Parathyroid adenoma (tissue), 2 donors: ENCODE measurements at regions not wholly inside any gene's neighbourhood (a gene's known extent, or its start where the extent isn't known, plus 50 kb on each side); places are given as distances from the start of the nearest gene placed in this dataset.

Source experiments
- H2AFZ ChIP-seq: fragments of 300-600 bp; sonication (generic); one replicate; pipeline ENCODE4 v1.7.0; 2017; ENCODE audit warnings: antibody characterized with exemption, mild to moderate bottlenecking
- H3K27ac ChIP-seq: fragments of 300-600 bp; sonication (generic); one replicate; pipeline ENCODE4 v1.7.0; 2017
- H3K27me3 ChIP-seq: fragments of 300-600 bp; sonication (generic); one replicate; pipeline ENCODE4 v1.7.0; 2017; ENCODE audit warnings: low read length; ENCODE audit not compliant: control insufficient read depth, insufficient read depth
- H3K36me3 ChIP-seq: fragments of 300-600 bp; sonication (generic); one replicate; pipeline ENCODE4 v1.7.0; 2017; ENCODE audit warnings: low read length; ENCODE audit not compliant: control insufficient read depth, insufficient read depth
- H3K4me1 ChIP-seq: fragments of 300-600 bp; sonication (generic); one replicate; pipeline ENCODE4 v1.7.0; 2017; ENCODE audit warnings: control low read depth
- H3K4me2 ChIP-seq: fragments of 300-600 bp; sonication (generic); one replicate; pipeline ENCODE4 v1.7.0; 2017; ENCODE audit warnings: low read length
- H3K4me3 ChIP-seq: fragments of 300-600 bp; sonication (generic); one replicate; pipeline ENCODE4 v1.7.0; 2017; ENCODE audit warnings: low read depth, low read length
- H3K79me2 ChIP-seq: fragments of 300-600 bp; sonication (generic); one replicate; pipeline ENCODE4 v1.7.0; 2017; ENCODE audit warnings: control low read depth
- H3K9ac ChIP-seq: fragments of 300-600 bp; sonication (generic); one replicate; pipeline ENCODE4 v1.7.0; 2017; ENCODE audit warnings: mild to moderate bottlenecking
- H3K9me3 ChIP-seq: fragments of 300-600 bp; sonication (generic); one replicate; pipeline ENCODE4 v1.7.0; 2017; ENCODE audit warnings: low read length; ENCODE audit not compliant: control insufficient read depth
- TF ChIP-seq, protein P1 (sequence below): fragments of 300-600 bp; sonication (generic); IDR thresholded peaks from one replicate; pipeline ENCODE4 v1.7.0; 2017; ENCODE audit warnings: antibody characterized with exemption, mild to moderate bottlenecking
- donor health status: primary hyperparathyroidism.

DNA sequence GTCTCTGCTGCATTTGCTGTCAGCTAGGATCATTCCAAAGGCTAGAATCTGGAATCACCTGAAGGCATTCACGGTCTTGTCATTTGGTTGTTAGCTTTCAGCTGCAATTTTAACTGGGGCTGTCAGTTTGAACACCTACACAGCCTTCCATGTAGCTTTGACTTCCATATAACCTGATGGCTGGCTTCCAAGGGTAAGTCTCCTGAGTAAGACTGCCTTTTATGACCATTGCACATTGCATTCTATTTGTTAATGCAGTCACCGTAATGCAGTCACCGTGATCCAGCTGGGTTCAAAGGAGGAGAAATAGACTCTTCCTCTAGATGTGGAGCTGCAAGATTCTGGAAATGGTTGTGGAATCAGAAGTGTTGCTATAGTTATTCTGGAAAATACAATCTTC, 1284.2 kb downstream of the ADGRL3 start:
- Histone ChIP-seq H3K4me2 (no peak overlapping the region), H3K36me3 (no peaks in the 10 kb centered on the region), H2AFZ (no peak overlapping the region), H3K4me1 (no peaks in the 10 kb centered on the region), H3K4me3 (no peak overlapping the region), H3K27me3 (no peaks in the 10 kb centered on the region), H3K27ac (no peak overlapping the region), H3K9ac (no peak overlapping the region), H3K9me3 (no peaks in the 10 kb centered on the region), H3K79me2 (no peaks in the 10 kb centered on the region)
- TF ChIP-seq, protein P1, sequence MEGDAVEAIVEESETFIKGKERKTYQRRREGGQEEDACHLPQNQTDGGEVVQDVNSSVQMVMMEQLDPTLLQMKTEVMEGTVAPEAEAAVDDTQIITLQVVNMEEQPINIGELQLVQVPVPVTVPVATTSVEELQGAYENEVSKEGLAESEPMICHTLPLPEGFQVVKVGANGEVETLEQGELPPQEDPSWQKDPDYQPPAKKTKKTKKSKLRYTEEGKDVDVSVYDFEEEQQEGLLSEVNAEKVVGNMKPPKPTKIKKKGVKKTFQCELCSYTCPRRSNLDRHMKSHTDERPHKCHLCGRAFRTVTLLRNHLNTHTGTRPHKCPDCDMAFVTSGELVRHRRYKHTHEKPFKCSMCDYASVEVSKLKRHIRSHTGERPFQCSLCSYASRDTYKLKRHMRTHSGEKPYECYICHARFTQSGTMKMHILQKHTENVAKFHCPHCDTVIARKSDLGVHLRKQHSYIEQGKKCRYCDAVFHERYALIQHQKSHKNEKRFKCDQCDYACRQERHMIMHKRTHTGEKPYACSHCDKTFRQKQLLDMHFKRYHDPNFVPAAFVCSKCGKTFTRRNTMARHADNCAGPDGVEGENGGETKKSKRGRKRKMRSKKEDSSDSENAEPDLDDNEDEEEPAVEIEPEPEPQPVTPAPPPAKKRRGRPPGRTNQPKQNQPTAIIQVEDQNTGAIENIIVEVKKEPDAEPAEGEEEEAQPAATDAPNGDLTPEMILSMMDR: no peak

DNA sequence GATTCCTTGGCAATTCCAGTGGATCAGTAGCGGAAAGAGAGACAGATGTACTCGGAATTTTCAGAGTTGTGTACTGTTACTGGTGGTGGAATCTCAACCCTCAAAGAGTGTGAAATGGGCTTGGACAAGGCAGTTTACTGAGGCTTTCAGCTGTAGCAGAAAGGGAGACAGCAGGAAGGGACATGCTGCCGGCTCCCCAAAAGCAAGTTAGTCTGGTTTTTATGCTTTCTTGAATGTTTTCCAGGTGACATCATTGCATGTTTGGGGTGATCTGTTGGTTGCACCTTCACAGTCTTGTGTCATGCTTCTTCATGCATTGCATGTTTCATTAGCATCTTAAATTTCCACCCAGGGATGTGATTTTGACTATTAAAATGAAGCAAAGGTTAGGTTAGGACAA, 1282.2 kb downstream of the ADGRL3 start:
- H3K27me3 ChIP-seq: no peaks in the 10 kb centered on the region
- no peak overlapping the region for H3K4me2 ChIP-seq
- no peak overlapping the region for H3K27ac ChIP-seq
- no peaks in the 10 kb centered on the region for H3K4me1 ChIP-seq
- H3K79me2 ChIP-seq: no peaks in the 10 kb centered on the region
- no peak overlapping the region for H3K4me3 ChIP-seq
- H3K9ac ChIP-seq: no peak overlapping the region
- H3K9me3 ChIP-seq: no peaks in the 10 kb centered on the region
- TF ChIP-seq, protein P1: no peak
- no peaks in the 10 kb centered on the region for H3K36me3 ChIP-seq
- no peak overlapping the region for H2AFZ ChIP-seq

DNA sequence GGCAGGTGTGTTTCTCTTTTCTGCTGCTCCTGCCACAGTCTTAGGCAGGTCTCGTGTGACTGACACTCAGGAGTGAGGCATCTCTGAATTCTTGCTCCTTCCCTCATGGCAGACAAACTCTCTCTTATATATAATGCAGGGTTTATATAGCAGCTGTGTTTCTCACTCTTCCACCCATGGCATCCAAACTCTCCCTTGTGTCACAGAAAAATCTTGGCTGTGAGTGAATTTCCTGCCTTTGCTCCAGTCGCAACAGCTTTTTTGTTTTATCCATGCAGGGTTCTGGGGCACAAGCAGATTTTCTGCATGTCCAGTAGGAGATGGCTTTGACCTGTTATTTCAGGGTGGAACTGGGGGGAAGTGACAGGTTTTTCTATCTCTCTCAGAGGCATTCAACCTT, 1275.5 kb downstream of the ADGRL3 start:
- no peak overlapping the region for H3K27ac ChIP-seq
- TF ChIP-seq, protein P1: no peak
- no peak overlapping the region for H2AFZ ChIP-seq
- no peaks in the 10 kb centered on the region for H3K79me2 ChIP-seq
- H3K4me2 ChIP-seq: no peak overlapping the region
- no peaks in the 10 kb centered on the region for H3K4me1 ChIP-seq
- H3K36me3 ChIP-seq: no peaks in the 10 kb centered on the region
- H3K9me3 ChIP-seq: no peaks in the 10 kb centered on the region
- no peak overlapping the region for H3K9ac ChIP-seq
- no peaks in the 10 kb centered on the region for H3K27me3 ChIP-seq
- no peak overlapping the region for H3K4me3 ChIP-seq

DNA sequence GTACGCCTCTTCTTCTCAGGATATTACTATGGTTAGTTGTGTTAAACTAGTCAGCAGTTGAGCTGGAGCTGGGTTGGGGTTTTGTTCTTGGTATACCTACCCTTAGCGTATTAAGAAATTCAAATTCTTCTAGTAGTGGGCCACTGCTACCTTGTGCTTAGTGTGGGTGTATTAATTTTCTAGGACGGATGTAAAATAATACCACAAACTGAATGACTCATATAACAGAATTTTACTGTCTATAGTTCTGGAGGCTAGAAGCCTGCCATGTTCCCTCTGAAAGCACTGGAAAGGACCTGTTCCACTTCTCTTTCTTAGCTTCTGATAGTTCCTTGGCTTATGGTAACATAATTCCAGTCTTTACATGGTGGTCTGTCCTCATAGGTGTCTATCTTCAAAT, 1274.7 kb downstream of the ADGRL3 start:
- H3K4me3 ChIP-seq: no peak overlapping the region
- H3K27me3 ChIP-seq: no peaks in the 10 kb centered on the region
- no peak overlapping the region for H3K4me2 ChIP-seq
- no peaks in the 10 kb centered on the region for H3K36me3 ChIP-seq
- no peaks in the 10 kb centered on the region for H3K9me3 ChIP-seq
- H3K27ac ChIP-seq: no peak overlapping the region
- H3K79me2 ChIP-seq: no peaks in the 10 kb centered on the region
- H2AFZ ChIP-seq: no peak overlapping the region
- H3K4me1 ChIP-seq: no peaks in the 10 kb centered on the region
- H3K9ac ChIP-seq: no peak overlapping the region
- TF ChIP-seq, protein P1: no peak

DNA sequence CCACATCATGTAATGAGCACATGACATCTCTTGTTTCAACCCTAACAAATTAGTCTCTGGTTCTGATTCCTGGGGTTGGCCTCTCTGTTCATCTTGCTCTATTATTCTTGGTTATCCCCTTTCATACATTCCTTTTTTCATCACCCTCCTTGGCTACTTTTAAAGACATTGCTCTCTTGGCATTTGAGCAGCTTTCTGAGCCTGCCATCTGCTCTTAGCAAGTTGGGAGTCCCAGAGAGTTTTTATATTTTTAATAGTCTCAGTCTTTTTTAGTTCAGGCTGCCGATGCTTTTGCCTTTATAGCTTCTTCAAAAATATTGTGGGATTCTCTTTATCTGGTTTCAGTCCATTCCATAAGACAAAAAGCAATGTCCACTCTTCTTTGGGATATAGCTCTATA, 1270.9 kb downstream of the ADGRL3 start:
- no peak overlapping the region for H3K4me3 ChIP-seq
- no peak overlapping the region for H2AFZ ChIP-seq
- H3K27me3 ChIP-seq: no peaks in the 10 kb centered on the region
- H3K9me3 ChIP-seq: no peaks in the 10 kb centered on the region
- TF ChIP-seq, protein P1: no peak
- no peaks in the 10 kb centered on the region for H3K79me2 ChIP-seq
- no peak overlapping the region for H3K9ac ChIP-seq
- H3K27ac ChIP-seq: no peak overlapping the region
- no peaks in the 10 kb centered on the region for H3K4me1 ChIP-seq
- no peak overlapping the region for H3K4me2 ChIP-seq
- H3K36me3 ChIP-seq: no peaks in the 10 kb centered on the region
